ENCODE measurements at regions not wholly inside any gene's neighbourhood (a gene's known extent, or its start where the extent isn't known, plus 50 kb on each side); places are given as distances from the start of the nearest gene placed in this dataset.

DNA sequence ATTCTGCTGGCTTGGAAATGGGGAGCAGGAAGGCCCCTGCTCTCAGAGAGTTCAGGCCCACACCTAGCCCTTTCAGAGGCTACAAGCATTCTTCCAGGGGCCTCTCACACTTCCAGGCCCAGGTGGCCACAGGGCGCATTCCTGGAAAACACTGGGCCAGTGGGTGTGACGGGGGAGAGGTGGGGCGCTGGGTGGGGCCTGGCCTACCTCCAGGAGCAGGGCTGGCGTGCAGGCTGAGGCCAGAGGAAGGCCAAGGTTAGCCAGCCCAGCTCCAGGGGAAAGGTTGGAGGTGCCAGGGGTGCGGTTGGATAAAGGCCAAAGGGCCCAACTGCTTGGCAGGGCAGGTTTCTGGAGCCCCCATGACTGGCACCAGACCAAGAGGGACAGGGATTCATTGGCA lies 198.2 kb downstream of the MAF start:
- no peak for TF ChIP-seq CTCF (conservative IDR thresholded peaks at IDR 0.05)
- H3K27ac ChIP-seq, result no peak overlapping the region

DNA sequence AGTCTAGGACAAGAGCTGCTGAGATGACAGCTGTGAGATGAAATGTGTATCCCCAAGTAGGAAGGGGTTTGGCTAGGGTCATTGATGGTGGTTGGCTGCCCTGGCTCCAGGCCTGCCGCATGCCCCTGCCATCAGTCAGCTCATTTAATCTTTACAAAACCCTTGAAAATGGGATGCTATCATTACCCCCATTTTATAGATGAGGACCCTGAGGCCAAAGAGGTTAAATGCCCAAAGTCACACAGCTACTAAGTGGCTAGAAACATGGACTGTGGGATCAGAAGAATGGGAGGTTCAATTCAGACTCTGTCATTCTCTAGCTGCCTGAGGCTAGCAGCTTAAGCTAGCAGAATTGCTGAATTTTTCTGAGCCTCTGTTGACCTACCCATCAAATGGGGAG lies 198.8 kb downstream of the MAF start:
- TF ChIP-seq CTCF (conservative IDR thresholded peaks at IDR 0.05), result no peak
- H3K27ac ChIP-seq, result no peak overlapping the region

DNA sequence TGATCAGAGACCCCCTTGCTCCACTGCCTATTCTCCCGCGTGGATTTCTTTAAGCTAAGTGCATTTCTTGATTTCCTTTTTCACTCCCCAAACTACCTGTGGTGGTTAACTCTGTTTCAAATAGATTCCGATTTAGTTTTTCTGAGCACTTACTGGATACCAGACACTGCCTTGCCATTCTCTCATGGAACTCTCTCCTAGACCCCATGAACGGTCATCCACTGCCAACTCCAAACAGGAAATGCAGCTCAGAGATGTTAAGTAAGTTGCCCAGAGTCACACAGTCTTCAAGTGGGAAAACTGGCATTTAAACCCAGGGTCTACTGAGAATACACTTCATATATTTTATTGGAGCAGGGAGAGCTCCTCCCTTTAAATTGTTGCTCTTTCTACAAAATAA lies 199.4 kb downstream of the MAF start:
- TF ChIP-seq CTCF (conservative IDR thresholded peaks at IDR 0.05), result no peak
- H3K27ac ChIP-seq, result no peak overlapping the region

GRCh38 chr16:79400462-79401149 lies 199.9 kb downstream of the MAF start:
- H3K27ac ChIP-seq, result no peak overlapping the region
- TF ChIP-seq CTCF (conservative IDR thresholded peaks at IDR 0.05), result no peak

DNA sequence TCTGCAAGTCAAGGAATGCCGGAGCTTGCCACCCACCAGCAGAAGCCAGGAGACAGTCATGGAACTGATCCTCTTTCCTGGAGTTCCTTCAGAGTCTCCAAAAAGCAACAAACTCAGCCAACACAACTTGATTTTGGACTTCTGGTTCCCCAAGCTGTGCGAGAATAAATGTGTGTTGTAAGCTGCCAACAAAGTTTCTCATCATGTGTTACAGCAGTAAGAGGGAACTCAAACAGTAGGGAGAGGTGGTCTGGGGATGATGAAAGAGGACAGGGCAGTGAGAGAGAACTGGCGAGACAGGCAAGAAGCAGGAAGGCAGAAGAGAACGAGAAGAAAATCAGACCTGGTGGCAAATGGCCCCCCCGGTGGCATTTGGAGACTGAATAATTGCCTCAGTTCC lies 204.9 kb downstream of the MAF start:
- no peak overlapping the region for H3K27ac ChIP-seq
- no peak for TF ChIP-seq CTCF (conservative IDR thresholded peaks at IDR 0.05)

- TF ChIP-seq CTCF (conservative IDR thresholded peaks at IDR 0.05), result no peak
- no peak overlapping the region for H3K27ac ChIP-seq
Observed at GRCh38 chr16:79394206-79394605, 206.3 kb downstream of the MAF start.

- H3K27ac ChIP-seq, result no peak overlapping the region
- no peak for TF ChIP-seq CTCF (conservative IDR thresholded peaks at IDR 0.05)
Observed at GRCh38 chr16:79393564-79393963, 207.0 kb downstream of the MAF start.

Measured in VCaP (cell line).